ENCODE measurements at regions not wholly inside any gene's neighbourhood (a gene's known extent, or its start where the extent isn't known, plus 50 kb on each side); places are given as distances from the start of the nearest gene placed in this dataset.
"Not testable (repeated sequence)": the region's sequence is repeated elsewhere in the genome, so short reads cannot be mapped to it uniquely, and the experiment has no call there.

DNA sequence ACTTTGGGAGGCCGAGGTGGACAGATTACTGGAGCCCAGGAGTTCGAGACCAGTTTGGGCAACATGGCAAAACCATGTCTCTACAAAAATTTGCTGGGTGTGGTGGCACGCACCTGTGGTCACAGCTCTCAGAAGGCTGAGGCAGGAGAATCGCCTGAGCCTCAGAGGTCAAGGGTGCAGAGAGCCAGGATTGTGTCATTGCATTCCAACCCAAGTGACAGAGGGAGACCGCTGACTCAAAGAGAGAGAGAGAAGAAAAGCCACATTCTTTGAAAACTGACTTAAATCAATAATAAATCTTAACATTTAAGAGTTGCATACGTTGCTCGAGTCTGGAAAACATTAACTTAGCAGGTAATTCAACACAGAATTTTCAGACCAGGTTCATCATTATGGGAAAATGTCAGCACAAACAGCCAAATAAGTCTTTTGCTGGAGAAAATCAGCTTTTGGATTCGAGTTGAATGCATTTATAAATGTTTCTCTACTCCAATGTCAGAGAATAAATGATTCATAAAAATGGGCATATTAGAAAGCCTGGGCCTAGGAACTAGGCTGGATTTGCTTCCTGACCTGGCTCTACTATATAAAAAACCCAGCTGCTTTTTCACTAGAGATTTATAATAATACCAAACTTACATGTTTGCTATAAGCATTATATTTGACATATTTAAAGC lies 68.3 kb upstream of the RBPJ start:
- peak; percentile 30 for DNase-seq

DNA sequence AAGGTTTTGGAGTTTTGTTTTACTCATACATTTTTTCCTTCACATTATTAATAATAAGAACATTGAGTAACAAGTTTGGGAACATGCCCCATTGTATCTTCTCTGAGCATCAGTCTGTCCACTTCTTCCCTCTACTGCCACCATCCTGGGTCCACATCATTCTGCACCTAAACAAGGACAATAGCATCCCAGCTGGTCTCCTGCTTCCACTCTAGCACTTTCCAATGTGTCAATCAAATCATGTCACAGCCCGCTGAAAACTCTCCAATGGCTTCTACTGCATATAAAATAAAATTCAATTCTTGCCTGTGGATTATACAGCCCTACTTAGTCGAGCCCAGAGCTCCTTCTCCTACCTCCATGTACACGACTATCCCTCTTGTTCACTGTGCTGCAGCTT lies 66.8 kb upstream of the RBPJ start:
- no peak for DNase-seq

DNA sequence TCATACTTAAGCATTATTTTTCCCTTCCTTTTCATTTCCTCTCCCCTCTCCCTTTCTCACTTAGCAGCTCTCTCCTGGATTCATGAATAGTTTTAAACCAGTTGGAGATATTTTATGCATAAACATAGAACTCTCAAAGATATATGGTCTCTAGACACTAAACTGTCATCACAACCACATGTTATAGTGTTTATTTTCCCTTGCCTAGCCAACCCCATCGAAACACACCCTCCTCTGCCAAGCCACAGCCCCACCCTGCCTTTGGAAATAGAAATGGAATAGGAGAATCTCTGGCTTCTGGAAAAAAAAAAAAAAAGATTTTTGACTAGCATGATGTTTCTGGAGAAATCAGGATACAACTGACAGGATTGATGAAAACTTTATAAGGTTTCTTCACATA lies 64.8 kb upstream of the RBPJ start:
- peak; percentile 54 for DNase-seq

DNA sequence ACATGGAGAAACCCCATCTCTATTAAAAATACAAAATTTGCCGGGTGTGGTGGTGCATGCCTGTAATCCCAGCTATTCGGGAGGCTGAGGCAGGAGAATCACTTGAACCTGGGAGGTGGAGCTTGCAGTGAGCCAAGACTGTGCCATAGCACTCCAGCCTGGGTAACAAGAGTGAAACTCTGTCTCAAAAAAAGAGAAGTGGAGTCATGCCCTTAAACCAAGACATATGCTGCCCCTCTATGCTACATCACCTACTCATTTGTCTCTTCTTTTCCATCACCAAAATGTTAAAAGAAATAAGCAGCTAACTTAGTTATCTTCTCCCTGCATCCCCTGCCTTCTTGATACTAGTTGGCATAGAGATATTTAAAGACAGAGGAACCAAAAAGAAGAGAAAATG lies 63.4 kb upstream of the RBPJ start:
- DNase-seq = not testable (repeated sequence)

DNA sequence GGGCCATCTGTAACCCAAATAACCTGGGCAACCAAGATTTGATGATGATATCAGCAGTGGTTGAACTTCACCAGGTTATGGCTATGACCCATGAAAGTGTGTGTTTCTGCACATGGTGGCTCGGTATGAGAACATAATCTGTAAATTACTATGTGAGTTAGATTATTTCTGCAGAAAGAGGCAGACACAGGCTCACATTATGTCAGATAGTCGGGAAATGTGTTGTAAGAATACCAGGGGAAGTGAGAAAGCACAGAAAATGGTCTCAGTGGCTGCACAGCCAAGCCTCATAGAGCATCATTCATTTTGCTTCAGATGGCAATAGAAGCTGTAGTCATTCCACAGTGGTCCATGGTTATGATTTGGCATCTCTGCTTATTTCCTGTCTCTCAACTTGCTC lies 63.0 kb upstream of the RBPJ start:
- DNase-seq = no peak

DNA sequence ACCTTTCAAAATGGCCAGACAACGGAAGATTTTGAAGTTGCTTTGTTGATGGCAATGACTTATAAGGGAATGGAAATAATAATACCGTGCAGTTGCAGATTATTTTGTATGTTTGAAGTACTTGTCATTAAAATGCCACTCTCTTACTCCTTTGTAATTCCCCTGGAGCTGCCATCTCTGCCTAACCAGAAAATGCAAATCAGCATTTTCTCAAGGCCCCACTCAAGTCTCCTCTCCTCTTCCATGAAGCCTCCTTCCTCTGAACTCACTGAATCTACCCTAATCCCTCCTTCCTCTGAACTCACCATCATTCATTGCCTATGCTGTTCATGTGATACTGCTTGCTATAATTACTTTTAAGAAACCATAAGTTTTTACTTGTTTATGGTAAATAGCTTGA lies 60.2 kb upstream of the RBPJ start:
- DNase-seq = no peak

DNA sequence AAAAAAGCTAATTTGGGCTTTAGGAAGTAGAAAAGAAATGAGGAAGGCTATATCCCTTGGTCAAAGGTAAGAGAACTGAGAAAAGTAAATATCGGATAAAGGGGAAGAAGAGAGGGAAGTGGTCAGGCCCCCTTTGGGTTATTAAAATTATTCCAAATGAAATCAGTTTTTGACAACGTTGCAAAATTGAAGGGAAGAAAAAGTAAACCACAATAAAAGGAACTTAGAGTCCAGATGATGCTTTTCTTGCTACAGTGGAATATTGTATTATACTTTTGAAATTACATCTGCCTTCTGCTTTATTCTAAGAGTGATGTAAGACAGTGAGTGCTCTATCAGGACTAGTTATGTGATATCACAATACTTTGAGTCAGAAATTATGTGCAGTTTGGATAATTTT lies 59.4 kb upstream of the RBPJ start:
- DNase-seq = no peak

DNA sequence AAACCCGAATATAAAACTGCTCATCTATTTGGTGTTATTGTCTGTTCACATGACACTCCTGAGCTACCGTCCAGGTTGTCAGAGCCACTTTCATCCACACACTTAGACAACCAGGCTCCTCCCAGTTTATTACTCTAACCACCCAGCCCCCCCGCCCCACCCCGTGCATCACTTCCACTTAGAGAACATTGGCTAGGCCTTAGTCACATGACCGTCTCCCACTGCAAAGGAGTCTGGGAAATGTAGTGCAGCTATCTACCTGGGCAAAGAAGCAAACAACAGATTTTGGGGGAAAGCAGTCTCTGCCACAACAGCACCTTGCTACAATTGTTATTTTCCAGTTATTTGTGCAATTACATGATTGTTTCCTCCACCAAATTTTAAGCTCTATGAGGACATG lies 57.6 kb upstream of the RBPJ start:
- no peak for DNase-seq

DNA sequence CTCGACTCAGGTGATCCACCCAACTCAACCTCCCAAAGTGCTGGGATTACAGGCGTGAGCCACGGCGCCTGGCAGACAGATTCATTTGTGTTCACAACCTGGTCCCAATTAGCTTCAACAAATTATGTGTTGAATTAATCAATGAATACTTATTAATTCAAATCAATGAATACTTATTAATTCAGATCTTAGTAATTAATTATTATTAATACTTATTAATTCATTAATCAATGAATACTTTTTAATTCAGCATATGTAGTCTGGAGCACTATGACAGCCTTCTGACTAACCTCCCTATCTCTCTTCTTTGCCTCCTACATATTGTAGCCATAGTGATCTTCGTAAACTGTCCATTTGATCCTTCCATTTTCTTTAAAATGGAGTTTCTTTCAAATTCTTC lies 56.7 kb upstream of the RBPJ start:
- no peak for DNase-seq

DNA sequence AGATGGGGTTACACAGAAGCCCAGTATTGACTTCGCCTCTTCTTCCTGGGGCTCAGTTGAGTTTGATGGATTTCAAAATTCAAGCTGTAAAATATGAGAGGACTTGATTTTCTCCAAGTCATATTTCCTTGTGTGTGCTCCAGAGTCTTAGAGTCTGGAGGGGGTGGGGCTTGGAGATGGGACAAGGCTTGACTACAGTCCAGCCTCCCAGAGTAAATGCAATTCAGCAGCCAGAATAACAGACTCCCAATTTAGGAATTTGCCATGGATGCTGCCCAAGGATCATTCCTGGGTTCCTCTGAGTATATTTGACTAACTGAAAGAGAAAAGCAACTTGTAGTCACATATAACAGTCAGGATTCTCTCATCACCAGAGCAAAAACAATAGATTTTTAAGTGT lies 53.7 kb upstream of the RBPJ start:
- DNase-seq = peak; percentile 90

DNA sequence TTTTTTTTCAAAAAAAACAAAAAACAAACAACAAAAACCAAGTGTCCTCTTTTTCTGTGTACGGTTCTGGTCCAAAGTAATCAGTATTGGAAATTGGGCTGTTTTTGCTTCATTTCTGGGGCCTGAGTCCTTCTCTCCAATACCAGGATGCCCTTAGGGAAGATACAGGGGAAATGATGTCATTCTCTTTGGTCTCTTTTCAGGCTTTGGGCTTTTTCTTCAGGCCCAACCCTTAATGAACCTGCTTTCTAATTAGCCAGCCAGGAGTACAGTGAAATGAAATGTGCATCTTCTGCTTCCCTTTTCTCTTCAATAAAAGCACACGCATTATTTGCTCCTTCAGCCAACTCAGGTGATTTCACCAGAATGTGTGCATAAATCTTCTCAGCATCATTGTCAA lies 52.6 kb upstream of the RBPJ start:
- no peak for DNase-seq

DNA sequence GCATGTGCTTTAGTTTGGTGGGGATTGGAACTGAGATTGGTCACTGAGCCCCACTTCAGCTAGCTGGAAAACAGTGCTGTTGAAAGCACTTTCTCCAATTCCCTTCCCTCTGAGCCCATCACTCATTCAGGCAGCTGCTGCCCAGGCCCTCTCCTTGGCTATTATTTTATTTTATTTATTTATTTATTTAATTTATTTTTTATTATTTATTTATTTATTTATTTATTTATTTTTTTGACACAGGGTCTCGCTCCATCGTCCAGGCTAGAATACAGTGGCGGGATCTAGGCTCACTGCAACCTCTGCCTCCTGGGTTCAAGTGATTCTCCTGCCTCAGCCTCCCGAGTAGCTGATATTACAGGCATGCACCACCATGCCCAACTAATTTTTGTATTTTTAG lies 51.8 kb upstream of the RBPJ start:
- DNase-seq = no peak
